Calu3 (cell line): ENCODE measurements at regions not wholly inside any gene's neighbourhood (a gene's known extent, or its start where the extent isn't known, plus 50 kb on each side); places are given as distances from the start of the nearest gene placed in this dataset.

ENCODE experiments used
- BruUV-seq: library from RNA; stranded (reverse); fragments of 400-500 nt; replicated peaks from 2 replicates; lab custom pipeline; 2021; lab: Mats Ljungman, UMichigan
- CTCF ChIA-PET: fragments of 300-600 bp; sonication (Branson Sonifier 250); formaldehyde crosslinking; loops from one replicate; lab custom pipeline; 2022; ENCODE audit warnings: antibody characterized with exemption; lab: Charles Lee
- DNase-seq: peaks from one replicate; pipeline ENCODE4 v3.0.0; 2022
- H3K27ac Mint-ChIP-seq: one replicate; pipeline ENCODE4 v1.8.0; 2022; ENCODE audit warnings: mixed read lengths; ENCODE audit not compliant: unreplicated experiment
- H3K27me3 Mint-ChIP-seq: one replicate; pipeline ENCODE4 v1.8.0; 2022; ENCODE audit warnings: mixed read lengths; ENCODE audit not compliant: unreplicated experiment
- H3K36me3 Mint-ChIP-seq: one replicate; pipeline ENCODE4 v1.8.0; 2022; ENCODE audit warnings: mild to moderate bottlenecking, moderate library complexity, mixed read lengths; ENCODE audit not compliant: insufficient read depth, unreplicated experiment
- H3K4me1 Mint-ChIP-seq: one replicate; pipeline ENCODE4 v1.8.0; 2022; ENCODE audit warnings: mild to moderate bottlenecking, low read depth, mixed read lengths; ENCODE audit not compliant: unreplicated experiment
- H3K4me3 Mint-ChIP-seq: one replicate; pipeline ENCODE4 v1.8.0; 2022; ENCODE audit warnings: mild to moderate bottlenecking, low read depth, moderate library complexity, mixed read lengths; ENCODE audit not compliant: unreplicated experiment
- H3K9me3 Mint-ChIP-seq: one replicate; pipeline ENCODE4 v1.8.0; 2022; ENCODE audit warnings: low read depth, mixed read lengths; ENCODE audit not compliant: unreplicated experiment
- intact Hi-C: fragments of 100-400 bp; cut with micrococcal nuclease; formaldehyde crosslinking; loops from one replicate; pipeline ENCODE4 v1.10.0; 2022; ENCODE audit not compliant: unreplicated experiment
- TF ChIP-seq, protein P1 (sequence below): fragments of 200-600 bp; IDR thresholded peaks from one replicate; pipeline ENCODE4 v1.8.0; 2022; ENCODE audit warnings: antibody characterized with exemption; ENCODE audit not compliant: unreplicated experiment

DNA sequence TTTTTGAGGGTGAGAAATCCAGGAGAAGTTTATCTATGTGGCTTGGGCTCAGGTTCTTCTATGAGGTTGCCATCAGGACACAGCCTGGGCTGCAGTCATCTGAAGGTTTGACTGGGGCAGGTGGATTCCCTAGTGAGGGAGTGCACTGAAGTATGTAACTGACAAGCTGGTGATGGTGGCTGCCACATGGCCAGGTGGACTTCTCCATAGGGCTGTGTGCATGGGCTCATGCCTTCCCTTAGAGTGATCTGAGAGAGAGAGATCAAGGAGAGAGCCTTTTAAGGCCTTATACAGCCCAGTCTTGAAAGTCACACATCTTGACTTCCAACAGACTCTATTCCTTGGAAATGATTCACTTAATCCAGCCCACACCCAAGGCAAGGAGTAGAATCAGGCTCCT, 266.6 kb upstream of the PITRM1 start:
- Mint-ChIP-seq H3K9me3 (no peaks in the 10 kb centered on the region), H3K4me3 (no peak overlapping the region), H3K27me3 (peaks cover 5% of the 10 kb centered on the region), H3K36me3 (no peaks in the 10 kb centered on the region), H3K4me1 (no peaks in the 10 kb centered on the region), H3K27ac (no peak overlapping the region)
- intact Hi-C loops, result no loop called here
- BruUV-seq, result no TSS peak
- TF ChIP-seq, protein P1, sequence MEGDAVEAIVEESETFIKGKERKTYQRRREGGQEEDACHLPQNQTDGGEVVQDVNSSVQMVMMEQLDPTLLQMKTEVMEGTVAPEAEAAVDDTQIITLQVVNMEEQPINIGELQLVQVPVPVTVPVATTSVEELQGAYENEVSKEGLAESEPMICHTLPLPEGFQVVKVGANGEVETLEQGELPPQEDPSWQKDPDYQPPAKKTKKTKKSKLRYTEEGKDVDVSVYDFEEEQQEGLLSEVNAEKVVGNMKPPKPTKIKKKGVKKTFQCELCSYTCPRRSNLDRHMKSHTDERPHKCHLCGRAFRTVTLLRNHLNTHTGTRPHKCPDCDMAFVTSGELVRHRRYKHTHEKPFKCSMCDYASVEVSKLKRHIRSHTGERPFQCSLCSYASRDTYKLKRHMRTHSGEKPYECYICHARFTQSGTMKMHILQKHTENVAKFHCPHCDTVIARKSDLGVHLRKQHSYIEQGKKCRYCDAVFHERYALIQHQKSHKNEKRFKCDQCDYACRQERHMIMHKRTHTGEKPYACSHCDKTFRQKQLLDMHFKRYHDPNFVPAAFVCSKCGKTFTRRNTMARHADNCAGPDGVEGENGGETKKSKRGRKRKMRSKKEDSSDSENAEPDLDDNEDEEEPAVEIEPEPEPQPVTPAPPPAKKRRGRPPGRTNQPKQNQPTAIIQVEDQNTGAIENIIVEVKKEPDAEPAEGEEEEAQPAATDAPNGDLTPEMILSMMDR, result no peak
- no peak for DNase-seq
- CTCF ChIA-PET, result no interaction called here

DNA sequence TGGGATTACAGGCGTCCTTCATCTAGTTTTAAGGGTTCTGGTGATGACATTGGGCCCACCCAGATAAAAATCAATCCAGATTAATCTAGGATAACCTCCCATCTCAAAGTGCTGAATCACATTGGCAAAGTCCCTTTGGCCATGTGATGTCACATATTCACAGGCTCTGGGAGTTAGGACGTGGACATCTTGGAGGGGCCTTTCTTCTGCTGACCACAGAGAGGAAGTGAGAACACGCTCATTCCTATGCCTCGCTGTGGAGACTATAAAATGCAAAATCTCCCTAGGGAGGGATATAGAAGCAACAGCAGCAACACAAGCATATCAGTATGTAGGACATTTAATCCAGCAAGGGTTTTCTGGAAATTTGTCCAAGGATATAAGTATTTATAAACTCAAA, 266.0 kb upstream of the PITRM1 start:
- intact Hi-C loops, result no loop called here
- CTCF ChIA-PET, result no interaction called here
- TF ChIP-seq, protein P1, result no peak
- no peaks in the 10 kb centered on the region for H3K9me3 Mint-ChIP-seq
- no peaks in the 10 kb centered on the region for H3K27me3 Mint-ChIP-seq
- no peak overlapping the region for H3K27ac Mint-ChIP-seq
- no peaks in the 10 kb centered on the region for H3K36me3 Mint-ChIP-seq
- no peak for DNase-seq
- H3K4me1 Mint-ChIP-seq, result no peaks in the 10 kb centered on the region
- H3K4me3 Mint-ChIP-seq, result no peak overlapping the region
- BruUV-seq, result no TSS peak

DNA sequence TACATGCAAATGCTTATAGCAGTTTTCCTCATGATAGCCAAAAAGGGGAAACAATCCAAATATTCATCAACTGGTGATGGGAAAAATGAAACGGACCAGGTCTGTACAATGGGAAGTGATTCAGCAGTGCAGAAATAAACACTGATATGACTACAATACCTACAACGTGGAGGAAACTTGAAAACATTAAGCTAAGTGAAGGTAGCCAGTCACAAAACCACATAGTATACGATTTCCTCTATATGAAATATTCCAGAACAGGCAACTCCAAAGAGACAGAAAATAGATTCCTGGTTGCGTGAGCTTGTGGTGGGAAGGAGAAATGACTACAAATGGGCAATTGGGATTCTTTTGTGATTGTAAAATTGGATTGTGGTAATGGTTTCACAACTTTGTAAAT, 263.1 kb upstream of the PITRM1 start:
- Mint-ChIP-seq H3K9me3 (peaks cover 4% of the 10 kb centered on the region), H3K27ac (no peak overlapping the region), H3K4me3 (no peak overlapping the region), H3K4me1 (no peaks in the 10 kb centered on the region), H3K27me3 (no peaks in the 10 kb centered on the region), H3K36me3 (no peaks in the 10 kb centered on the region)
- intact Hi-C loops, result no loop called here
- DNase-seq, result no peak
- TF ChIP-seq, protein P1, result no peak
- CTCF ChIA-PET, result no interaction called here
- BruUV-seq, result no TSS peak

DNA sequence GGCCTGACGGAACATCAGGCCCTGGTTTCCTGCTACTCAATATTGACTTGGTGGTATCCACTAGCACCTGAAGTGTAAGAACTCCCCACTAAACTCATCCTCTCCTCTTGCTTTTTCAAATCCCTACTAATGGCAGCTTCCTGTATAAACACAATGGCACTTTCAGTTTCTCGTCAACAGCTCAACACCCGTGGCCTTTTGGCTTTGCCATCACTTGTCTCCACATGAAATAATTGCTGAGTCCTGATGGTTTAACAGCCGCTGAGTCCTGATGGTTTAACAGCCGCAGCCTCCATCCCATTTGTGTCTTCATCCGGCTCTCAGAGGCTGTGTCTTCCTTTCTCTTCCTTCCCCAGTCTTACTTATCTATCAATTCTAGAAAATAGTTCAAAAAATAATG, 261.4 kb upstream of the PITRM1 start:
- Mint-ChIP-seq H3K4me1 (no peaks in the 10 kb centered on the region), H3K4me3 (no peak overlapping the region), H3K27ac (no peak overlapping the region), H3K9me3 (peaks cover 4% of the 10 kb centered on the region), H3K27me3 (no peaks in the 10 kb centered on the region), H3K36me3 (no peaks in the 10 kb centered on the region)
- no TSS peak for BruUV-seq
- CTCF ChIA-PET, result no interaction called here
- TF ChIP-seq, protein P1, result no peak
- intact Hi-C loops, result no loop called here
- no peak for DNase-seq
